ENCODE measurements at regions not wholly inside any gene's neighbourhood (a gene's known extent, or its start where the extent isn't known, plus 50 kb on each side); places are given as distances from the start of the nearest gene placed in this dataset.

DNA sequence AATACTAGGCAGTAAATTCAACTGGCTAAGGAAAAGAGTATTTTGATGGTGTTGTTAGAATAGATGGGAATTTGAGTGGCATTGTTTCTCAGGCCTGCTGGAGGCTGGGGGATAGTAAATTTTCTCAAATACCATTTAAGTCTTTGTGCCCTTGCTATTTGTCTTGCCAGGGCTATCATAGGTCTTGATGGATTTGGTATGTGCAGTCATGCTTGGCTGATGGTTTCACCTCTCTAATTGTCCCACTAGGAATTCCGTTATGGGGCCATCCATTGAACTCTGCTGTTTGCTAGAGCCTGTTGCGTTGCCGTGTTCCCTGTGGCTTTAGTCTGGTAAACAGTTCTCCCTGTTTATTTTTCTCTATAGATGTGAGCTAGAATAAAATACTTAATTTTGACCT, 438.1 kb upstream of the FAM98A start:
- Mint-ChIP-seq H3K27ac (ENCODE audit: unreplicated experiment) (no peak overlapping the region), H3K4me1 (ENCODE audit: low read depth, unreplicated experiment) (no peaks in the 10 kb centered on the region), H3K27me3 (ENCODE audit: unreplicated experiment) (no peaks in the 10 kb centered on the region), H3K36me3 (ENCODE audit: insufficient read depth, unreplicated experiment) (no peaks in the 10 kb centered on the region), H3K9me3 (ENCODE audit: low read depth, unreplicated experiment) (peaks cover 18% of the 10 kb centered on the region), H3K4me3 (ENCODE audit: low read depth, unreplicated experiment) (no peak overlapping the region)
- CTCF ChIA-PET = no interaction called here
- no peak for DNase-seq
- TF ChIP-seq, protein P1, sequence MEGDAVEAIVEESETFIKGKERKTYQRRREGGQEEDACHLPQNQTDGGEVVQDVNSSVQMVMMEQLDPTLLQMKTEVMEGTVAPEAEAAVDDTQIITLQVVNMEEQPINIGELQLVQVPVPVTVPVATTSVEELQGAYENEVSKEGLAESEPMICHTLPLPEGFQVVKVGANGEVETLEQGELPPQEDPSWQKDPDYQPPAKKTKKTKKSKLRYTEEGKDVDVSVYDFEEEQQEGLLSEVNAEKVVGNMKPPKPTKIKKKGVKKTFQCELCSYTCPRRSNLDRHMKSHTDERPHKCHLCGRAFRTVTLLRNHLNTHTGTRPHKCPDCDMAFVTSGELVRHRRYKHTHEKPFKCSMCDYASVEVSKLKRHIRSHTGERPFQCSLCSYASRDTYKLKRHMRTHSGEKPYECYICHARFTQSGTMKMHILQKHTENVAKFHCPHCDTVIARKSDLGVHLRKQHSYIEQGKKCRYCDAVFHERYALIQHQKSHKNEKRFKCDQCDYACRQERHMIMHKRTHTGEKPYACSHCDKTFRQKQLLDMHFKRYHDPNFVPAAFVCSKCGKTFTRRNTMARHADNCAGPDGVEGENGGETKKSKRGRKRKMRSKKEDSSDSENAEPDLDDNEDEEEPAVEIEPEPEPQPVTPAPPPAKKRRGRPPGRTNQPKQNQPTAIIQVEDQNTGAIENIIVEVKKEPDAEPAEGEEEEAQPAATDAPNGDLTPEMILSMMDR (IDR thresholded peaks at IDR 0.05; ENCODE audit: unreplicated experiment) = no peak
- BruUV-seq (replicated peaks) = no TSS peak
- intact Hi-C loops (cut with micrococcal nuclease; ENCODE audit: unreplicated experiment) = no loop called here

DNA sequence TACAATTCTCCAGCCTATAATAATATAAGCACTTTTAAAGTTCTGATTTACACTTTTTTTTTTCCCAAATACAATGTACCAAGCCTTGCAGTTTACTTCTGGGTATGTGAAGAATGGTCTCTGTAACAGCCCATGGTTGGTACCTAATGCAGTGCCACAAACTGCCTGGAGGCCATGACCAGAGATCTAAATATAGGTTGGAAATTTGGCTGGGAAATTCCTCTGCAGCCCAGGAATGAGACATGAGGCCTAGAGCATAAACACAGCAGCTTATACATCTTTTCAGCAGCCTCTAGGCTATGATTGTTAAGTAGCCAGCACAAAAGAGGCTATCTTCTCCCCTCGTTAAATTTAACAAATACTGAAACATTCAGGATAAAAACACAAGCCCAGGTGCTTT, 432.0 kb upstream of the FAM98A start:
- DNase-seq = no peak
- intact Hi-C loops (cut with micrococcal nuclease; ENCODE audit: unreplicated experiment) = no loop called here
- BruUV-seq (replicated peaks) = no TSS peak
- no peak overlapping the region for H3K27ac Mint-ChIP-seq (ENCODE audit: unreplicated experiment)
- no peaks in the 10 kb centered on the region for H3K4me1 Mint-ChIP-seq (ENCODE audit: low read depth, unreplicated experiment)
- CTCF ChIA-PET = no interaction called here
- H3K27me3 Mint-ChIP-seq (ENCODE audit: unreplicated experiment) = no peaks in the 10 kb centered on the region
- peaks cover 8% of the 10 kb centered on the region for H3K9me3 Mint-ChIP-seq (ENCODE audit: low read depth, unreplicated experiment)
- TF ChIP-seq, protein P1 (IDR thresholded peaks at IDR 0.05; ENCODE audit: unreplicated experiment) = no peak
- no peak overlapping the region for H3K4me3 Mint-ChIP-seq (ENCODE audit: low read depth, unreplicated experiment)
- no peaks in the 10 kb centered on the region for H3K36me3 Mint-ChIP-seq (ENCODE audit: insufficient read depth, unreplicated experiment)

DNA sequence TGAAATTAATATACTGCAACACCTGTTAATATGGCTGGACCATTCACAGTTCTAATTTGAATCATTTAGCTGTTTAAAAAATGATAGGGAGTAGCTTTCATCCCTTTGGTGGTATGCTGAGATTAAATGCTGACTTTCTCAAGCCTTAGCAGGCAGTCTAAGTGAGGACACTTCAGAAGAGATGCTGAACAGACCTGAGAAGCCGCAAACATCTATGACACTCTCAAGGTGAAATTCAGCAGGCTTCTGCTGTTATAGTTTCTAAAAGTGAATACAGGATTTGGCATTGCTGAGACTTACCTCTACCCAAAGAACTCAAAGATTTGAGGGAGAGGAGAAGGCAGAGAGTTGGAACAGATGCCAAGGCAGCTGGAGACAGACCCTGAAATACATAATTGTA, 431.2 kb upstream of the FAM98A start:
- H3K9me3 Mint-ChIP-seq (ENCODE audit: low read depth, unreplicated experiment) = peaks cover 8% of the 10 kb centered on the region
- no TSS peak for BruUV-seq (replicated peaks)
- no peaks in the 10 kb centered on the region for H3K36me3 Mint-ChIP-seq (ENCODE audit: insufficient read depth, unreplicated experiment)
- H3K27me3 Mint-ChIP-seq (ENCODE audit: unreplicated experiment) = no peaks in the 10 kb centered on the region
- H3K4me1 Mint-ChIP-seq (ENCODE audit: low read depth, unreplicated experiment) = no peaks in the 10 kb centered on the region
- no peak for DNase-seq
- TF ChIP-seq, protein P1 (IDR thresholded peaks at IDR 0.05; ENCODE audit: unreplicated experiment) = no peak
- CTCF ChIA-PET = no interaction called here
- intact Hi-C loops (cut with micrococcal nuclease; ENCODE audit: unreplicated experiment) = no loop called here
- no peak overlapping the region for H3K4me3 Mint-ChIP-seq (ENCODE audit: low read depth, unreplicated experiment)
- no peak overlapping the region for H3K27ac Mint-ChIP-seq (ENCODE audit: unreplicated experiment)

DNA sequence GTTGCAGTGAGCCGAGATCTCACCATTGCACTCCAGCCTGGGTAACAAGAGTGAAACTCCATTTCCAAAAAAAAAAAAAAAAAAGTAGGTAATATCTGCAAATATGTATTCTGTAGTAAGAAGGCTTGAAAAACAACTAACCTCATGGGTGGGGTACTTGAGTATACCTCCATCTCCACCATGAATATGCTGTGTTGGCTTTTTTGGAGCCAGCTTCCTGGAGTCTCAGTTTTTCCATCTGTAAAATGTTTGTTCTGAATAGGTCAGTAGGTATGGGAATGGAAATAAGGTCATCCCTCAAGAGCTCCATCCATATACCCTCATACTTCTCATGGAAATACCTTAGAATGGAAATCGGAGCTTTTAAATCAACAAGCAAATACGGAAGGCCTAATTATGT, 430.0 kb upstream of the FAM98A start:
- CTCF ChIA-PET = no interaction called here

More for the DNA sequence above, 430.0 kb upstream of the FAM98A start:
- Mint-ChIP-seq H3K4me3 (ENCODE audit: low read depth, unreplicated experiment) (no peak overlapping the region), H3K27ac (ENCODE audit: unreplicated experiment) (no peak overlapping the region), H3K4me1 (ENCODE audit: low read depth, unreplicated experiment) (no peaks in the 10 kb centered on the region), H3K9me3 (ENCODE audit: low read depth, unreplicated experiment) (peaks cover 5% of the 10 kb centered on the region), H3K36me3 (ENCODE audit: insufficient read depth, unreplicated experiment) (no peaks in the 10 kb centered on the region), H3K27me3 (ENCODE audit: unreplicated experiment) (no peaks in the 10 kb centered on the region)
- BruUV-seq (replicated peaks) = no TSS peak
- TF ChIP-seq, protein P1 (IDR thresholded peaks at IDR 0.05; ENCODE audit: unreplicated experiment) = no peak
- intact Hi-C loops (cut with micrococcal nuclease; ENCODE audit: unreplicated experiment) = no loop called here
- DNase-seq = no peak
